HG03060 (cell line): ENCODE measurements at regions not wholly inside any gene's neighbourhood (a gene's known extent, or its start where the extent isn't known, plus 50 kb on each side); places are given as distances from the start of the nearest gene placed in this dataset.

Experiments
- ATAC-seq: cut with Tn5 transposase; IDR thresholded peaks from one replicate; pipeline ENCODE4 v1.9.1; 2021; ENCODE audit warnings: low read depth, moderate number of reproducible peaks; ENCODE audit not compliant: unreplicated experiment

DNA sequence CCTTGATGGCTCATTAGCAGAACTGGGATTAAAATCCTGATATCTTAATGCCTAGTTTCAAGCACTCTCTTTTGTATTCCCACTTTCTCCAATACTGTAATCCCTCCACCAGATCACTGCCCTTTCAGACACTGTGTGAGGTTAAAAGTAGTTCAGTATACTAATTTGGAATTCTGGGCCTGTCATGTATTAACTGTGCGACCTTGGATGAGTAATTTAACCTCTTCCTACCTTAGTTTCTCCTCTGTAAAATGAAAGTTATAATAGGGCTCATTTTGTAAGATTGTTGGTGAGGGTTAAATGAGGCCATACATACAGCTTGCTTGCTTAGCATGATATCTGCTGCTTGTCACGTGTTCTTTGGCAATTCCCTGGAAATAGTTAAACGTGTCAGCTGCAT is 207.3 kb upstream of the HS3ST1 start:
- ATAC-seq = no peak

DNA sequence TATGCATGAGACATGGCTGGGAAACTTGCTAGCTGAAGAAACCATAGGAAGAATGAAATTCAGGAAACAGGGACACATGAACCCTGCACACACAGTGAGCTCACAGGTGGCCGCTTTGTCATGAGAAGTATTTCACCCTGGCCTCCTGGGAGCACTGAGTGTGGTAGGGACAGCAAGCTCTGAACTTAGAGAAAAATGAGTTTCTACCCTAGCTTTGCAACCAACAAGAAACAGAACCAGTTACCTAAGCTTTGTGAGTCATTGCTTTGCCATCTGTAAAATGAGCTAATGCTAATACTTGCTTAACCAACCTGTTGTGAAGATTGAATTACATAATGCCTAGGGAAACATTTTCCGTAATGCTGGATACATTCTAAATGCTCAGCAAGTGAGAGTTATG is 206.6 kb upstream of the HS3ST1 start:
- ATAC-seq = no peak

DNA sequence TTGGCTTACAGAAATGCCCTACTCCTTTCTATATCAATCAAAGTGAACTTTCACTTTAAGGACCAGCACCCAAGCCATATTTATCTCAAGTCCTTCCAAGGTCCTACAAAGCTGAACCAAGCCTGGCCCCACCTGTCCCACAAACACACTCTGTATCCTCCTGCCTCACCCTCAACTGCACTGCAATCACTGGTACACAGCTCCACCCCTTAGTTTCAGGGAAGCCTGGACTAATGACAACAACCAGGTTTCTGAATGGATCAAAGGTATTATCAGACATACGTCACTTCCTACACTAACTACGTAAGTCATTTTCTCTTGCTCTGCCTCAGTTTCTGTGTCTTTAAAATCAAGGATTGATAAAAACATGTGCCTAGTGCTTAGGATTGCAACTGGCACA is 205.6 kb upstream of the HS3ST1 start:
- no peak for ATAC-seq

DNA sequence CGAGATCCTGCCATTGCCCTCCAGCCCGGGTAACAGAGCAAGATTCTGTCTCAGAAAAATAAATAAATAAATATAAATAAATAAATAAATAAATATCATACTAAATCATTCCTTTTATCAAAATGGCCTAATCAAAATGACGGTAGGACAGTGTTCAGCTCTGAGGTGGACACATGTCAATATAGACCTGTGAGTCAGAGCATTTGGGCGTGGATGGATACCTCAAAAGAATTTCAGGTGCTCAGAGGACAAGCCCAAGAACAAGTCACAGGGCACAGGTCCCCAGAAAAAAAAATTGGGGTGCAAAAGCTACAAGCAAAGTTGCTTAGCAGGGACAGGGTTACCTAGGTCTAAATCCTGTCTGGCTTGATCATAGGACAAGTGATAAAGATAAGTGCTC is 204.7 kb upstream of the HS3ST1 start:
- no peak for ATAC-seq

DNA sequence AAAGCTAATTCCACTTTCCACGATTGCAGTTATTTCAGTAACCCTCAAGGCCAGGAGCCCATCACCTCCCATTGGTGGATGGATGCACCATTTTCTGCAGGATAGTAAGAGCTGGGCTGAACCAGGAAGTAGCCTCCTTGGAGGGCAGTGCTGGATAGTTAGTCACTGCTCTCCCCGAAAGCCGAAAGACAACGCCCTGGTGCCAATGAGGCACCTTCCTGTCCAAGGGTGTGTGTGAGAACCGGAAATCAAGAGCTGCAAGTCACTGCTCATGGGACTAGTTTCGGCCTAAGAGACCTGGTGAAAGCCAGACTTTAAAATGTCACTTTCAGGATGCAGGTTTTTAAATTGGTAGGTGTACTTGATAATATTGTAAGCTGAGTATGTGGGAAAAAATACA is 203.8 kb upstream of the HS3ST1 start:
- ATAC-seq = no peak

DNA sequence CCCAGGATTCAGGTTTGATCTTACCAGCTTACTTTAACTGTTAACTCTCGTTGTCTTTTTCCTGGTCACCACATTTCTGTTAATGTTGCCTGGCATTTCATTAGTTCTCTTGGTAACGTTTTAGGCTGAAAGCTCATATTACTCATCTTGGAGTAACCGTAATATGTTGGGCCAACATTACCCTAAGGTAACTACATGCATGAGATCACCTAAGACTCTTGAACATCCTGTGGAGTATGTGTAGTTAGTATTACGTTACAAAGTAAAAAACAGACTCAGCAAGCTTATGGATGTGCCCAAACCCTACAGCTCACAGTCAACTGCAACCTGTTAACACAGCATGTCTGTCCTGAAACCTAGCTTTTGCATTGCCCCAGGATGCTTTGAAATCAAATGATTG is 203.3 kb upstream of the HS3ST1 start:
- ATAC-seq = no peak

DNA sequence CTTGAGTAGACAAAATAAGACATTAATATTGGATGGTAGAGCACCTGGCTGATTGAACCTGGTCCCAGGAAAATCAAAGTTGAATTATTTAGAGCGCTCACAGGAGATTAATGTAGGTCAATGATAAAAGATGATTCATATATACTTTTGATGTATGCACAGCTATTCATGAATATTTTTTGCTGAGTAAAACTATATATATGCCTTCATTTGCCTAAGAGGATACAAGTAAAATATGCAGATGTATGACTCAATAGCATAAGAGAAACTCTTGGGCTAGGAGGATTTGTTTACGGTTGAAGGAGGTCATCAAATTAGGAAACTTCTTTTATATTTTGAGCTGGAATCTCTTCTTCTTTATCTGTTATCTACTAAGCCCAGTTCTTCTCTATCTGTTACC is 202.7 kb upstream of the HS3ST1 start:
- no peak for ATAC-seq

DNA sequence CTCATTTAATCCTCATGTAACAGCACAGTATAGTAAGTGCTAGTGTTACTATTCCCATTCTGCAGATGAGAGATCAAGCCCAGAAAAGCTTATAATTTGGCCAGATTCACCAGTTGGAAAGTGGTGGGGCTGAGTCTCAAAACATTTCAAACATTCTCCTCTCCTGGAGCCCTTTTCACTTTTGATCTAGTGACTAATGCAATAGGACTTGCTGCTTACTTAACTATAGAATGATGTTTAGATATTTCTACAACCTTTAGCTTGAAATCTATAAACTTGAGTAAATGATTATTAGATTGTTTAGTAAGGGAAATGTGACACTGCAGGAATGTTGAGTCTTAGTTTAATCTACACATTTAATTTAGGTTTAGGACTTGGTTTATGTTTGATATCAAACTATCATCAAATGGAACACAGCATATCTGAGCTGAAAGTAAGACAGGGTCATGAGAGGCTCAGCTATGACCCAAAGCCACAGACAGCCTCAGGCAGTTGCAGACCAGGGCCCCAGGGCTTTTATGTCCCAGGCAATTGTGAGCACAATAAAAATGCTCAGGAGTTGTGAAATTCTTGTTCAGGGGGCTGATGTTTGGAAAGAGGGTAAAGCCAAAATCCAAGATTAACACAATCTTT is 199.5 kb upstream of the HS3ST1 start:
- no peak for ATAC-seq

DNA sequence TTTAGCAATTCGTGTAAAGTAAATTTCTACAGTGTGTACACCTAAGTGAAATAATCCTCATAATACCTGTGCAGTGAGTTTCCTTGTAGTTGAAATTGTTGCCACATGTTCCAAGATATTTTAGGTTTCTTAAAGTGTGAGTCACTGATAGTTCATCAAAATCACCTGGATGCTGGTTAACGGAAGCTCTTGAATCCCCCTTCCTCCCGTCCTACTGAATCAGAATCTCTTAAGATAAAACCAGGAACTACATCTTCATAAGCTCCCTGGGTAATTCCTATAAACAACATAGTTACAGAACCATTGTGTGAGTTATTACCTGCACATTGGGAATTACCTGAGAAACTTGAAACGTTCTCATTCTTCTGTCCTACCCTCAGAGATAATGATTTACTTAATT is 197.4 kb upstream of the HS3ST1 start:
- ATAC-seq = no peak

DNA sequence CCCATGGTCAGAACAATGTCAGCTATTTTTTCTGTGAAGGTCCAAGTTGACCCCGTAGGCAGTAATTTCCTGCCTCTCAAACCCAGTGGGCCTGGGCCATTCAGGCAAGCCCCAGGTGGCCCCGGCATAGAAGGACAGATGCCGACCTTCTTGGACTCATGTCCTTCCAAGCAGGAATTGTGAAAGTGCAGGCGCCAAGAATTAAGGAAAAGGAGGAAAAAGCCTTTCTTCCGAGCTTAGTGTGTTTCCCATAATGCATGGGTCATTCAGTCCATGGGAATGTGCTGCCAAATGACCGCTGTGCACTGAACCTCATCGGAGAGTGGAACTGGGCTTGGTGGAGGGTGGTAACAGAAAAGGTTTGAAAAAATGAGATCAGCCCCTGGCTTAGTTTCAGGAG is 196.5 kb upstream of the HS3ST1 start:
- no peak for ATAC-seq

DNA sequence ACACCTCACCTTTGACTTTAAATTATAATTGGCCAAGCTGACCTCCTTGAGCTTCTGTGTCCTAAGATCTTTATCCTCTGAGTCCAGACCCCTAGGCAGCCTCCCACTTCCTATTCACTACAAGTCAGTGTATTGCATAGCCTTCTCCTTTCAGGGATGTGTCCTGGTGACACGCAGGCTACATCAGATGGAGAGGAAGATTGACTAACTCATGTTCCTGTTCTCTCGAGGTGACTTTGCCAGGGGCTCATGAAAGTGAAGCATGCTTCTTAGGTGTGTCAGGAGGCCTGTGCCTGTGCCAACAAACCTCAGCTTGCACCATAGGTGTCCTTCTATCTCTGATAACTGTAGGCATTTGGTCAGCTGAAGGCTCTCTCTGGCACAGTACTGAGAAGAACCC is 195.7 kb upstream of the HS3ST1 start:
- ATAC-seq = no peak

DNA sequence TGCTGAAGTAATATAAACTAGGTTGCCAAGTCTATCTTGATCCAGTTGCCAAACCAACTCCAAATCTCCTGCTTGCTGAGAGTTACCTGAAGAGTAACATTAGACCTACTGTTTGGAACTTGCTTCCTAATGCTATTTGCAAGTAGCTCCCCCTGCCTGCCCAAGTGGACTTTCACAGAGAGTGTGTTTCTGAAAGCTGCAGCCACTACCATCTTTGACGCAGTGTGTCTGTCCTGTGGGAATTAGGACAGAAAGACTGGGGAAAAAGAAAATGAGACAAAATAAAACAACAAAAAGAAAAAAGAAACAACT is 195.0 kb upstream of the HS3ST1 start:
- ATAC-seq = no peak

DNA sequence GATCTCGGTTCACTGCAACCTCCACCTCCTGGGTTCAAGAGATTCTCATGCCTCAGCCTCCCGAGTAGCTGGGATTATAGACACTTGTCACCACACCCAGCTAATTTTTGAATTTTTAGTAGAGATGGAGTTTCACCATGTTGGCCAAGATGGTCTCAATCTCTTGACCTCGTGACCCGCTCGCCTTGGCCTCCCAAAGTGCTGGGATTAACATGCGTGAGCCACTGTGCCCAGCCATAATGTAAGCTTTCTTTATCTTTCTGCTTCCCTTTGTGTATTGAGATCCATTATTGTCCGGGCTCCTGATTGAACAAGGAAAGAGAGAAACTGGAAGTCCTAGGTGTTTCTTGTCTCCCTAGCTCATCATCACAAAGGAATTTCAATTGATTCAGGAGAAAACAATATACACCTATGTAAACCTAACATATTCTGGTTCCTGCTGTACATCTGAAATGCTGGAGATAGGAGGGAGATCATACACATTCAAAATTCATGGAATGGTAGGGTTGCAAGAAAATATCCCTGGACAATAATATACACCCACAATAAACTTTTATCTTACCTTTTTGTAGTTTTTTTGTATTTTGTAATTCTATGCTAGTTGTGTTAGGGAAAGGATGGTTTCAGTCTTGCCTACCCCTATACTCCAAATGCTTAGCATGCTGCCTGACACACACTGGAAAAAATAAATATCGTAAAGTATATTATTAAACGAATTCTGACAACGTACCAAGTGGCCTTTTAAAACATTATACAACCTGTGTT is 194.4 kb upstream of the HS3ST1 start:
- ATAC-seq = no peak

DNA sequence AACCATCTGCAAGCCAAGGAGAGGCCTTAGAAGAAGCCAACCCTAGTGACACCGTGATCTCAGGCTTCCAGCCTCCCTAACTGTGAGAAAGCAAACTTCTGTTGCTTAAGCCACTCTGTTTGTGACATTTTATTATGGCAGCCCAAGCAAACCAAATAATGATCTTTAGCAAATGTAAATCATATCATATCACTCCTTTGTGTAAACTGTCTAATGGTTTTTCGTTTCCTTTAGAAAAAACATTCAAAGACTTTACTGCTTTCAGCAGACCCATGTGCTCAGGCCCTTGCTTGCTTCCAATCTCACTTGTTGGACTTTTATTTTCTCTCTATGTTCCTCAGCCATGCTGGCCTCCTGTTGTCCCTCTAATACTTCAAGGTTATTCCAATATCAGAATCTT is 192.2 kb upstream of the HS3ST1 start:
- ATAC-seq = no peak

DNA sequence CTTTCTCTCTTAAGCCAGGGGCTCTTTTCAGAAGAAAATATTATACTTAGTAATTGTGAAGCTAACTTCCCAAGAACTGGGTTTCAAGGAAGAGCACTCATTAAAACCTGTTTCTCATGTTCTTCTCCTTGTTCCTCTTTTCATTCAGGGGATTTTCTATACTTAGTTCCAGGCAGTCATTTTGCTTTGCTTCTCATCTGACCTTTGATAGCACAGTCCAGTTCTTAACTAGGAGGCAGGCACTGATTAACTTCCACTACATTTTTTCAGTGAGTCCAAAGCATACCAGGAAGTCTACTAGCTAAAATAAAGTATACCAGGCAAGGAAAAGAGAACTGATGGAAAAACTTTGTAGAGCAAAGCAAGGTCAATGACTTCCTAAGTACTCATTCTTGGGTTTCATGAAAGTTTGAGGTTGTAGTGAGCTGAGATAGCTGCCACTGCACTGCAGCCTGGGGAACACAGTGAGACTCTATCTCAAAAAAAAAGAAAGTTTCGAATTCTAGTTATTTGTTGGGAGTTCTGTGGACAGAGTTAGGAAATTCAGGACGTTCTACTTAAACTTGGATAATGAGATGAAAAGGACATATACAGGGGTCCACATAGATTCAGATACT is 190.1 kb upstream of the HS3ST1 start:
- no peak for ATAC-seq

DNA sequence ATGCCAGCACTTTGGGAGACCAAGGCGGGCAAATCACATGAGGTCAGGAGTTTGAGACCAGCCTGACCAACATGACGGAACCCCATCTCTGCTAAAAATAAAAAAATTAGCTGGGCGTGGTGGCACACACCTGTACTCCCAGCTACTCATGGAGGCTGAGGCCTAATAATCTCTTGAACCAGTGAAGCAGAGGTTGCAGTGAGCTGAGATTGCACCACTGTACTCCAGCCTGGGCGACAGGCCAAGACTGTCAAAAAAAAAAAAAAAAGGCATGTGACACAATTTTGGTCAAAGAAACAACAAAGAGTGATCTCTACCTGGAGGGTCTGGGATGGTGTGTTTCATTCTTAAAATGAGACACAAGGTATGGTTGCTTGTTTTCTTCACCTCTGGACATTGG is 188.2 kb upstream of the HS3ST1 start:
- ATAC-seq = no peak

DNA sequence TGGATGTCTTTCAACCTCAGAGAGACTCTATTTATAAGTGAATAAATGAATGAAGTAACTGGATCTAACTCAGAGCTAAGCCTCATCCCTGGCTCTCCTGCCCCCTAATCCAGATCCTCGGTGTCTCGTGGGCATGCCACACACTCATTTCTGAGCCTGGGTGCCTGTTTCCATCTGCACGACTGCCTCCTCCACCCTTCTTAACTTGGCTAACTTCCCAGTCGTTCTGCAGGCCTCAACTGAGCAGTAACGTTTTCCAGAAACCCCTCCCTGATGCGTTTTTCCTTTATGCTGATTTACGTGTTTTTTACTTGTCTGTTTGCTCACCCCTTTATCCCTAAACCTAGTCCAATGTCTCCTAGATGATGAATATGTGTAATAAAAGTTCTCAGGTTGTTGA is 186.9 kb upstream of the HS3ST1 start:
- ATAC-seq = no peak

DNA sequence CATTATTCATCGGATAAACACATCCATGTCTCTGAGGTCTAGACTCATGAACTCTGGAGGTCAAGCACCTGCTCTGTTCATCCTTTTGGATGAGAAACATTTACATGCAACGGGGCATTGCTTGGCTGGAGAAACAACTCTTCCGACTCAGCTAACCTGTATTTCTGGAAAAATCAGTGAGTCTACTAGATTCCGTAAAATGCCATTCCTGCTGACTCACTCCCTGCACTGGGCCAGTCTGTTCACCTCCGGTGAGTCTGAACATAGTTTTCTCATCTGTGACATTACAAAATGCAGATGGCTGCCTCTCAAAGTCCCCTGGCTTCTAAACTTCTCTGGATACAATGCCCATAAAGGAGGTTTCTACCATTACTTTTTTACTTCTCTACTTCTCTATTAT is 185.7 kb upstream of the HS3ST1 start:
- no peak for ATAC-seq

DNA sequence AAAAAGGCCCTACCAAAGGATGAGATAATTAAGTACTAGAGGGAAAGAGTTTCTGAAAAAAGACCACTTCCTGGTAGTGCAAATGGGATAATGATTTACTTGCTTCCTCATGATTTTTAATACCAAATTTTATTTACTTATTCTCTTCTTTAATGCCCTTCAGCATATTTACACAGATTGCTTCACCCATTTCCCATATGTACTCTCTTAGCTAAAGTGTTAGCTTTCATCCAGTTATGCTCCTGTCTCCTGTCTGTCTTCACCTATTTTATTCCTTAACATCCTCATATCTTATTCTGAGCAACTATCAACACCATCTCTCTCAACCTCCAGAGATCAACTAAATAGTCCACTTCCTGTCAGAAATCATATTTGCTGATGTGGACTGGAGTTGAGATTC is 183.2 kb upstream of the HS3ST1 start:
- ATAC-seq = no peak

DNA sequence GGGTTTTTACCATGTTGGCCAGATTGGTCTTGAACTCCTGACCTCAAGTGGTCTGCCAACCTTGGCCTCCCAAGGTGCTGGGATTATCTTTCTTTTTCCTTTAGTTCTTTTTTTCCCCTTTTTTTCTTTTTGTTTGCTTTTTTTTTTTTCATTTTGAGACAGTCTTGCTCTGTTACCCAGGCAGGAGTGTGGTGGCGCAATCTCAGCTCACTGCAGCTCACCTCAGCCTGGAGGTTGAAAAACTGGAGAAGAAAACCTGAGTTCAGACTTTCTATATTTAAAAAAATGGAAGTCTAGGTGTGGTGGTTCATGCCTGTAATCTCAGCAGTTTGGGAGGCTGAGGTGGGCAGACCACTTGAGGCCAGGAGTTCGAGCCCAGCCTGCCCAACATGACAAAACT is 181.1 kb upstream of the HS3ST1 start:
- ATAC-seq = no peak

DNA sequence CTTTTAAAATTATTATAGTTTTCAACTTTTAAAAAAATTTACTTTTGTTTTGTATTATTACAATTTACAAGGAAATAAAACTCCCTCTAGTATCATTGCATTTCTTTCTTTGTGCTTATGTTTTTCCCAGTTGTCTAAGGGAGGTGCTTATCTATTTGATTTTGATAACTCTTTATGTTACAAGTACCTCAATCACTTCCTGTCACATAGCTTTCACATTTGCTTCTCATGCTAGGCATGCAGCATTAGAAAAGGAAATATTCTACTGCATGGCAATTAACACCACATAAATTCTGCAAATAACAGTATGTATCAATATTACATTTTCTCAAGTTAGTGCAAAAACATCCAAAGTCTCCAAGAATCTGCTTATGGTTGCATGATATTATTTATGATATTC is 180.3 kb upstream of the HS3ST1 start:
- no peak for ATAC-seq

DNA sequence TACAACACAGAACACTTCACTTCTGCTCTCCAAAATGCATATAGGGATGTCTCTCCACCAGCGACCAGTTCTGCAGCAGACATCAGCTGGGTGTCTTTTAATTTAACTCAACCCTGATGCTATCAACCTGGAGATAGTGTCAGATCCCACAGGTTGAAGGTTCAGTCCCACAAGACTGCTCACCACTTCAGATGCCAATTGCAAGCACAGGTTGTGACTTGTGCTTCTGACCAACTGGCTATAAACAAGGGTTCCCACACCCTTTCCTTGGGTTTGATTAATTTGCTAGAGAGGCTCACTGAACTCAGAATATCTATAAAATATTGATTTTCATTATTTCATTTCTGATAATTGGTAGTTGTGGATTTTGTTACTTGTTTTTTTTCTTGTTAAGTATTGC is 177.4 kb upstream of the HS3ST1 start:
- ATAC-seq = no peak
